Cardiac muscle cell (in vitro differentiated cells and primary cell): ENCODE measurements at regions not wholly inside any gene's neighbourhood (a gene's known extent, or its start where the extent isn't known, plus 50 kb on each side); places are given as distances from the start of the nearest gene placed in this dataset.

ENCODE experiments used
- DNase-seq, 2 donors: peaks; one replicate each; pipeline versions ENCODE4 v3.0.0 to v3.0.0-alpha.2; 2010 to 2017; ENCODE audit warnings: low read depth in 1 of 2, low spot score in 1 of 2
- H3K27ac ChIP-seq: fragments of 200-600 bp; sonication (generic); 2 replicates; pipeline ENCODE4 v1.5.1; 2016
- H3K27me3 ChIP-seq: fragments of 200-600 bp; sonication (generic); 2 replicates; pipeline ENCODE4 v1.6.0; 2016; ENCODE audit warnings: control low read depth
- H3K36me3 ChIP-seq: fragments of 200-600 bp; sonication (generic); 2 replicates; pipeline ENCODE4 v1.5.1; 2016; ENCODE audit warnings: control low read depth
- H3K4me1 ChIP-seq: fragments of 200-600 bp; sonication (generic); 2 replicates; pipeline ENCODE4 v1.8.1; 2017; ENCODE audit warnings: low read depth, mild to moderate bottlenecking, mixed run types
- H3K4me3 ChIP-seq: fragments of 200-600 bp; sonication (generic); 2 replicates; pipeline ENCODE4 v1.5.1; 2016; ENCODE audit warnings: mild to moderate bottlenecking
- H3K9me3 ChIP-seq: fragments of 200-600 bp; sonication (generic); 2 replicates; pipeline ENCODE4 v1.5.1; 2017; ENCODE audit warnings: low read depth, mild to moderate bottlenecking, control low read depth
- TF ChIP-seq, protein P1 (sequence below): IDR thresholded peaks from 2 replicates; pipeline ENCODE4 v1.5.1; 2012; ENCODE audit warnings: low read depth, mild to moderate bottlenecking, low read length

- no peaks in the 10 kb centered on the region for H3K4me1 ChIP-seq
- H3K36me3 ChIP-seq: no peaks in the 10 kb centered on the region
Measured at GRCh38 chr16:73956587-73957494, 339.8 kb upstream of the PSMD7 start.

DNA sequence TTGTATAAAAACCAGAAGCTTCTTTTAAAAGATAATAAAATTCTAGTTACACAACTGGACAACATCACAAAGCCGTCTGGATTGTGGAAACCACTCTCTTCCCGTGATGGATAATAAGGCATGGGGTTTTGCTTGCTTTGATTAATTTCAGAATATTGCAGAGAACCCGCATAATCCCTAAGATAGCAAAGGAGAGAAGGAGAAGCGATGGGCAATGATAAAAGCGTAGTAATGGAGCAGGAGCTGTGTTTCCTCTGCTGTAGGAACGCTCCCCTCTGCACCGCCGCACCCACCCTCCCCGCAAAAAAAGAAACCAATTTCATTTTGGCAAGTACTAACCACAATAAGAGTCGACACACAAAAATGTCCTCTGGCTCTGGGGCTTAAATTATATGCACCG is 340.9 kb upstream of the PSMD7 start:
- no peaks in the 10 kb centered on the region for H3K4me1 ChIP-seq
- no peak overlapping the region for H3K27ac ChIP-seq
- no peaks in the 10 kb centered on the region for H3K36me3 ChIP-seq
- H3K9me3 ChIP-seq: no peaks in the 10 kb centered on the region
- H3K27me3 ChIP-seq: no peaks in the 10 kb centered on the region
- DNase-seq: no peak
- TF ChIP-seq, protein P1, sequence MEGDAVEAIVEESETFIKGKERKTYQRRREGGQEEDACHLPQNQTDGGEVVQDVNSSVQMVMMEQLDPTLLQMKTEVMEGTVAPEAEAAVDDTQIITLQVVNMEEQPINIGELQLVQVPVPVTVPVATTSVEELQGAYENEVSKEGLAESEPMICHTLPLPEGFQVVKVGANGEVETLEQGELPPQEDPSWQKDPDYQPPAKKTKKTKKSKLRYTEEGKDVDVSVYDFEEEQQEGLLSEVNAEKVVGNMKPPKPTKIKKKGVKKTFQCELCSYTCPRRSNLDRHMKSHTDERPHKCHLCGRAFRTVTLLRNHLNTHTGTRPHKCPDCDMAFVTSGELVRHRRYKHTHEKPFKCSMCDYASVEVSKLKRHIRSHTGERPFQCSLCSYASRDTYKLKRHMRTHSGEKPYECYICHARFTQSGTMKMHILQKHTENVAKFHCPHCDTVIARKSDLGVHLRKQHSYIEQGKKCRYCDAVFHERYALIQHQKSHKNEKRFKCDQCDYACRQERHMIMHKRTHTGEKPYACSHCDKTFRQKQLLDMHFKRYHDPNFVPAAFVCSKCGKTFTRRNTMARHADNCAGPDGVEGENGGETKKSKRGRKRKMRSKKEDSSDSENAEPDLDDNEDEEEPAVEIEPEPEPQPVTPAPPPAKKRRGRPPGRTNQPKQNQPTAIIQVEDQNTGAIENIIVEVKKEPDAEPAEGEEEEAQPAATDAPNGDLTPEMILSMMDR: no peak
- H3K4me3 ChIP-seq: no peak overlapping the region

More at GRCh38 chr16:73956587-73957494, 339.8 kb upstream of the PSMD7 start:
- TF ChIP-seq, protein P1: peak; percentile 91
- Histone ChIP-seq H3K9me3 (no peaks in the 10 kb centered on the region), H3K27me3 (no peaks in the 10 kb centered on the region), H3K27ac (no peak overlapping the region), H3K4me3 (no peak overlapping the region)
- DNase-seq: peak; percentile 70 to 73

GRCh38 chr16:73955255-73955654 is 341.4 kb upstream of the PSMD7 start:
- H3K27ac ChIP-seq: no peak overlapping the region
- no peaks in the 10 kb centered on the region for H3K27me3 ChIP-seq
- H3K4me3 ChIP-seq: no peak overlapping the region
- TF ChIP-seq, protein P1: no peak
- H3K36me3 ChIP-seq: no peaks in the 10 kb centered on the region
- DNase-seq: no peak
- H3K9me3 ChIP-seq: no peaks in the 10 kb centered on the region
- H3K4me1 ChIP-seq: no peaks in the 10 kb centered on the region

DNA sequence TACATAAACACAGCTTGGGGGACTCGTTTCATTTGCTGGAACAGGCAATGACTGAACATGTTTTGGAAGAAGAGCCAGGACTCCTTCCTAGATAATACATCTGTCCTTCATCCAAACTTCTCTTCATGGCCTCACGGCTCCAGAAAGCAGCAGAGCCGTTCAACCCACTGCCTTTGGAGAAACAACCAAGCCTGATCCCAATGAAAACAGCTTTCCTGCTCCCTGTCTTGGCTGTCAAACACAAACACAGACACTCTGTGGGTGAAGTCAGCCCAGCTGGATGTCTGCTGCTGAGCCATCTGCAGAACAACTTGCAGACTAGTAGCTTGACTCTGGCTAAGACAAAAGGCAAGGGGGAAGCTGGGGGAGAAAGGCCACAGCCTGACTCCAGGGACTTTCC is 345.1 kb upstream of the PSMD7 start:
- Histone ChIP-seq H3K27me3 (no peaks in the 10 kb centered on the region), H3K4me3 (no peak overlapping the region), H3K27ac (no peak overlapping the region), H3K36me3 (no peaks in the 10 kb centered on the region), H3K4me1 (no peaks in the 10 kb centered on the region), H3K9me3 (no peaks in the 10 kb centered on the region)
- DNase-seq: peak; percentile 0 to 2
- TF ChIP-seq, protein P1: no peak

- H3K4me1 ChIP-seq: no peaks in the 10 kb centered on the region
- H3K36me3 ChIP-seq: no peaks in the 10 kb centered on the region
- H3K9me3 ChIP-seq: no peaks in the 10 kb centered on the region
- H3K27ac ChIP-seq: no peak overlapping the region
- no peaks in the 10 kb centered on the region for H3K27me3 ChIP-seq
- no peak overlapping the region for H3K4me3 ChIP-seq
- peak in 1 of 2 donors; percentile 86 for DNase-seq
- TF ChIP-seq, protein P1: no peak
Measured at GRCh38 chr16:73949574-73950320, 346.9 kb upstream of the PSMD7 start.
